ENCODE measurements at regions not wholly inside any gene's neighbourhood (a gene's known extent, or its start where the extent isn't known, plus 50 kb on each side); places are given as distances from the start of the nearest gene placed in this dataset.

DNA sequence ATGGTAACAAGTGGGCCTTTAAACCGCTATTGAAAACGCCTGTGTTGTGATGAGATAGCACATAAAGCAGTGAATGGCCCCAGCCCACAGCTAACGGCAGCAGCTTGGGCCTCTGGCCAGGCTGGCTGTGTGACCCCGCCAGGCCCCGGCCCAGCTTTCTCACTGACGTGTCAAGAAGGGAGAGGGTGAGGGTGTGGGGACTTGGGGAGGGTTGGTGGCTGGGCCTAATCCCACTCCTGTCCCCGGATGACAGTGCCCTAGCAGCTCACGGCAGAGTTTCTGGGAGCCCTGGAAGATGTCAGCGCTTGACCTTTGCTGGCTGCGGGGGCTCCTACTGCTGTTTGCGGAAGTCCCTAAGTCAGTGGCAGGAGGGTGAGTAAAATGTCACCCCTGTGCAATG lies 88.9 kb upstream of the SHH start:
- TF ChIP-seq, protein P1, sequence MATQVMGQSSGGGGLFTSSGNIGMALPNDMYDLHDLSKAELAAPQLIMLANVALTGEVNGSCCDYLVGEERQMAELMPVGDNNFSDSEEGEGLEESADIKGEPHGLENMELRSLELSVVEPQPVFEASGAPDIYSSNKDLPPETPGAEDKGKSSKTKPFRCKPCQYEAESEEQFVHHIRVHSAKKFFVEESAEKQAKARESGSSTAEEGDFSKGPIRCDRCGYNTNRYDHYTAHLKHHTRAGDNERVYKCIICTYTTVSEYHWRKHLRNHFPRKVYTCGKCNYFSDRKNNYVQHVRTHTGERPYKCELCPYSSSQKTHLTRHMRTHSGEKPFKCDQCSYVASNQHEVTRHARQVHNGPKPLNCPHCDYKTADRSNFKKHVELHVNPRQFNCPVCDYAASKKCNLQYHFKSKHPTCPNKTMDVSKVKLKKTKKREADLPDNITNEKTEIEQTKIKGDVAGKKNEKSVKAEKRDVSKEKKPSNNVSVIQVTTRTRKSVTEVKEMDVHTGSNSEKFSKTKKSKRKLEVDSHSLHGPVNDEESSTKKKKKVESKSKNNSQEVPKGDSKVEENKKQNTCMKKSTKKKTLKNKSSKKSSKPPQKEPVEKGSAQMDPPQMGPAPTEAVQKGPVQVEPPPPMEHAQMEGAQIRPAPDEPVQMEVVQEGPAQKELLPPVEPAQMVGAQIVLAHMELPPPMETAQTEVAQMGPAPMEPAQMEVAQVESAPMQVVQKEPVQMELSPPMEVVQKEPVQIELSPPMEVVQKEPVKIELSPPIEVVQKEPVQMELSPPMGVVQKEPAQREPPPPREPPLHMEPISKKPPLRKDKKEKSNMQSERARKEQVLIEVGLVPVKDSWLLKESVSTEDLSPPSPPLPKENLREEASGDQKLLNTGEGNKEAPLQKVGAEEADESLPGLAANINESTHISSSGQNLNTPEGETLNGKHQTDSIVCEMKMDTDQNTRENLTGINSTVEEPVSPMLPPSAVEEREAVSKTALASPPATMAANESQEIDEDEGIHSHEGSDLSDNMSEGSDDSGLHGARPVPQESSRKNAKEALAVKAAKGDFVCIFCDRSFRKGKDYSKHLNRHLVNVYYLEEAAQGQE (IDR thresholded peaks at IDR 0.05; ENCODE audit: low read depth): no peak
- TF ChIP-seq FOXM1 (IDR thresholded peaks at IDR 0.05; ENCODE audit: borderline replicate concordance, low read depth) (no peak), MAX (IDR thresholded peaks at IDR 0.05) (no peak), TAF1 (IDR thresholded peaks at IDR 0.05; ENCODE audit: low read depth) (no peak), EP300 (IDR thresholded peaks at IDR 0.05; ENCODE audit: borderline replicate concordance) (no peak), NFIC (IDR thresholded peaks at IDR 0.05) (no peak), CEBPB (IDR thresholded peaks at IDR 0.05) (no peak), TEAD4 (IDR thresholded peaks at IDR 0.05) (no peak), TCF12 (IDR thresholded peaks at IDR 0.05; ENCODE audit: low read depth) (no peak)
- TF ChIP-seq, protein P2, sequence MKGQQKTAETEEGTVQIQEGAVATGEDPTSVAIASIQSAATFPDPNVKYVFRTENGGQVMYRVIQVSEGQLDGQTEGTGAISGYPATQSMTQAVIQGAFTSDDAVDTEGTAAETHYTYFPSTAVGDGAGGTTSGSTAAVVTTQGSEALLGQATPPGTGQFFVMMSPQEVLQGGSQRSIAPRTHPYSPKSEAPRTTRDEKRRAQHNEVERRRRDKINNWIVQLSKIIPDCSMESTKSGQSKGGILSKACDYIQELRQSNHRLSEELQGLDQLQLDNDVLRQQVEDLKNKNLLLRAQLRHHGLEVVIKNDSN (IDR thresholded peaks at IDR 0.05): no peak

All from Ishikawa (cell line).